HG02973 (cell line): ENCODE measurements at regions not wholly inside any gene's neighbourhood (a gene's known extent, or its start where the extent isn't known, plus 50 kb on each side); places are given as distances from the start of the nearest gene placed in this dataset.
"Not testable (repeated sequence)": the region's sequence is repeated elsewhere in the genome, so short reads cannot be mapped to it uniquely, and the experiment has no call there.

Experiments
- ATAC-seq: cut with Tn5 transposase; IDR thresholded peaks from one replicate; pipeline ENCODE4 v1.9.1; 2021; ENCODE audit warnings: moderate library complexity; ENCODE audit not compliant: unreplicated experiment

DNA sequence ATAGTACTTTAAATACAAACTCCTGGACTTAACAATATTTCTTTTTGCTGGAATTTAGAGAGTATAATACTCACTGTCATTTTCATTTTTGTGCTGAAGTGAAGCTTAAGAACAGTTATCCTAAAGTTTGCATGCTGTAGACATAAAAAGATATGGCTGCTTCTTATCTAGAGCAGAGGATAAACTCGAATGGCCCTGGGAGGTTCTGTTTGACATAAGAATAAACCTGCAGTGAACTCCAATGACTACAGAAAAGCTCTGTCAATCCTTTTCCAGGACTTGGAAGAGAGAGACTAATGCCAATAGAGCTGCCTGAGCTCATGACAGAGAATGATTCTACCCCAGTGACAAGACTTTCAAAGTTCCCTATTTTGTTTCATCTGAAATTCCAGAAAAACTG, 1017.8 kb upstream of the MIR17HG start:
- ATAC-seq: no peak

DNA sequence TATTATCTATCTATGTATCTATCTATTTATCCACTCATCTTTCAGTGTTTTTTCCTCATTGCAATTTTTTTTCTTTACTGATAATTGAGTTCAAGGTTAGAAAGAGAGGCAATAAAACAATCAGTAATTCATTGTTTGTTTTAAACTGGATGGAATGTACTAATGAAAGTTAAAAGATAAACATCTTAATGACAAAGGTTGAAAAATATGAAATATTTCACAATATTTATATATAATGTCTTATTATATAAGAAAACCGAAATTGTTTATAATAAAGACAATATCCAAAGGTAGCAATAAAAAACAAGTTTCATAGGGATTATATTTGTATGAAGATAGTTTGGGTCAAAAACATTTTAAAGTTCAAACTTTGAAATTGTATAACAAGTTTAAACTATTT, 1015.5 kb upstream of the MIR17HG start:
- no peak for ATAC-seq

DNA sequence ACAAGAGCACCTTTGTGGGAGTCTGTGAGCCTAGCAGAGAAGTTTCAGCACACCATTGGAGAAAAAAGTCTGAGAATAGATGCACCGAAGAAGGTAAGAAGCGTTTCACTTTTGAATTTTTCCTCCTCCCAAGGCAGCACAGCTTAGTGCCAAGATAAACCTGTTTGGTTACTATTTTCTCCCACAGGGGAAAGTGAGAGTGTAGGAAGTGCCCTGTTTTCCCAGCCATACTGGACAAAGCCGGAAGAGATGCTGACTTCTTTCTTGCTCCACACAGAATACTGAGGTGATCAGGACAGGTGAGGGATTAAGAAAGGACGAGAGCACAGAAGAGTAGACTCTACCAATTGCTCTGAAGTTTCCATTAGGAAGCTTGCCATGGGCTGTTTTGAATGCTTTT, 1011.0 kb upstream of the MIR17HG start:
- ATAC-seq: no peak

DNA sequence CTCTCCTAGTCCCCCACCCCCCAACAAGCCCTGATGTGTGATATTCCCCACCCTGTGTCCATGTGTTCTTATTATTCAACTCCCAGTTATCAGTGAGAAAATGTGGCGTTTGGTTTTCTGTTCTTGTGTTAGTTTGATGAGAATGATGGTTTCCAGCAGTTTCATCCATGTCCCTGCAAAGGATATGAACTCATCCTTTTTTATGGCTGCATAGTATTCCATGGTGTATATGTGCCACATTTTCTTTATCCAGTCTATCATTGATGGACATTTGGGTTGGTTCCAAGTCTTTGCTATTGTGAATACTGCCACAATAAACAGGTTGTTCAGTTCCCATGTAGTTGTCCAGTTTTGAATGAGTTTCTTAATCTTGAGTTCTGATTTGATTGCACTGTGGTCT, 1006.1 kb upstream of the MIR17HG start:
- ATAC-seq: not testable (repeated sequence)

DNA sequence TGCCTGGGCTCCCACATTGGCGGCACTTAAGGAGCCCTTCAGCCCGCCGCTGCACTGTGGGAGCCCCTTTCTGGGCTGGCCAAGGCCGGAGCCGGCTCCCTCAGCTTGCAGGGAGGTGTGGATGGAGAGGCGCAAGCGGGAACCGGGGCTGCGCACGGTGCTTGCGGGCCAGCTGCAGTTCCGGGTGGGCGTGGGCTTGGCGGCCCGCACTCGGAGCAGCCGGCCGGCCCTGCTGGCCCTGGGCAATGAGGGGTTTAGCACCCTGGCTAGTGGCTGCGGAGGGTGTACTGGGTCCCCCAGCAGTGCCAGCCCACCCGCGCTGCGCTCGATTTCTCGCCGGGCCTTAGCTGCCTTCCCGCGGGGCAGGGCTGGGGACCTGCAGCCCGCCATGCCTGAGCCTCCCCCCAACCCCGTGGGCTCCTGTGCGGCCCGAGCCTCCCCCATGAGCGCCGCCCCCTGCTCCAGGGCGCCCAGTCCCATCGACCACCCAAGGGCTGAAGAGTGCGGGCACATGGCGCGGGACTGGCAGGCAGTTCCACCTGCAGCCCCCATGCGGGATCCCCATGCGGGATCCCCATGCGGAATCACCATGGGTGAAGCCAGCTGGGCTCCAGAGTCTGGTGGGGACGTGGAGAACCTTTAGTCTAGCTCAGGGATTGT, 998.9 kb upstream of the MIR17HG start:
- ATAC-seq: not testable (repeated sequence)

DNA sequence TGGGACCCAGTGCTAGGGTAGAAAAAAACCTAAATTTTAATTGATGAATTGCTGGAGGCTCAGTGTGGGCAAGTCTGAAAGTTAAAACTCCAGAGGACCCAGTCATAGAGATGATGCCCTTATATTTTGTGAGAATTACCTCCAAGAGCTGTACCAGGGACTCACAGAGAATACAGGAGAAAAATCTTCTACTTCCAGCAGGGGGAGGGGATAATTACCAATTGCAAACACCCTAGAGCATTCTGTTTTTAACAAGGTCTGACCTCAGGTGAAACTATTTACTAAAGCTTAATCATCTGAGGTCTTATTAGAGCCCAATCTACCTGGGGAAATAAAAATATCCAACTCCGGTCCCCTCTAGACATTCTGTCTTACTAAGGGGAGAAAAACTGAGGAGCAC, 994.7 kb upstream of the MIR17HG start:
- no peak for ATAC-seq

DNA sequence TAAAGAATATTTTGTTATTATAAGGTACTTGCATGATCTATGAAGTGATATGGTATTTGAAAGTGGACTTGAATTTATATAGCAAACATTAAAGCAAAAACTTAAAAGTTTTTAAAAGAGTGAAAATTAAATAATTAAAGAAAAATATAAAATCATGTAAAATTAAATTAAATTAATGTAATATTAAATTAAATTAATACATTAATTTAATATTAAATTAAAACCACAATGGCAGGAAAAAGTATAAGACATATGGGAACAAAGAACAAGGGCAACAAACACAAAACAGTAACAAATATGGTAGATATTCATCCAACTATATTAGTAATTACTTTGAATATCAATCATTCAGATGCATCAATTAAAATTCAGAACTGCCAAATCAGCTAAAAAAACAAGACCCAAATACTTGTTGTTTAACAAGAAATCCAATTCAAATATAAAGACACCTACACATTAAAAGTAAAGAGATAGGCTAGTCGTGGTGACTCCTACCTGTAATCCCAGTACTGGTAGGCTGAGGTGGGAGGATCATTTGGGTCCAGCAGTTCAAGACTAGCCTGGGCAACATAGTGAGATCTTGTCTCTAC, 992.2 kb upstream of the MIR17HG start:
- ATAC-seq: no peak

DNA sequence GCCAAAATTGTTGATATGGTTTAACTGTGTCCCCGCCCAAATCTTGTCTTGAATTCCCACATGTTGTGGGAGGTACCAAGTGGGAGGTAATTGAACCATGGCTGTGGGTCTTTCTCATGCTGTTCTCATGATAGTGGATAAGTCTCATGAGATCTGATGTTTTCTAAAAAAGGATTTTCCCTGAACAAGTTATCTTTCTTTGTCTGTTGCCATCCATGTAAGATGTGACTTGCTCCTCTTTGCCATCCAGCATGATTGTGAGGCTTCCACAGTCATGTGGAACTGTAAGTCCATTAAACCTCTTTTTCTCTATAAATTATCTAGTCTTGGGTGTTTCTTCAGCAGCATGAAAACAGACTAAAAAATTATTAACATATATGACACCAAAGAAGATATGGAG, 986.7 kb upstream of the MIR17HG start:
- ATAC-seq: no peak

DNA sequence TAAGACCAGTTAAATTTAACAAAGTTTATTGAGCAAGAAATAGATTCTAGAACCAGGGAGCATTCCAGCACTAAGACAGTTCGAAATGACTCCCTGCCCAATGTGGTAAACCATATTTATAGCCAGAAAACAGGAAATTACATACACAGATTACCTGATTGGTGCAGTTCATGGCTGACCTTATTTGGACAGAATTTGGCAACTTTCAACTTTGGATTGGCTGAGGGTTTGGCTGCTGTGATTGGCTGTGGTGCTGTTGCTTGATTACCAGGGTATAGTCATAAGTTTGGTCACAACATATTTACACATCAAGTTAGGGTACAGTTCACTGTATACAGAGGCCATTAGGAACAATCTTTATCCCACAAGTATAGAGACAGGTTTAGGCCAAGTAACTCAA, 984.8 kb upstream of the MIR17HG start:
- ATAC-seq: no peak

DNA sequence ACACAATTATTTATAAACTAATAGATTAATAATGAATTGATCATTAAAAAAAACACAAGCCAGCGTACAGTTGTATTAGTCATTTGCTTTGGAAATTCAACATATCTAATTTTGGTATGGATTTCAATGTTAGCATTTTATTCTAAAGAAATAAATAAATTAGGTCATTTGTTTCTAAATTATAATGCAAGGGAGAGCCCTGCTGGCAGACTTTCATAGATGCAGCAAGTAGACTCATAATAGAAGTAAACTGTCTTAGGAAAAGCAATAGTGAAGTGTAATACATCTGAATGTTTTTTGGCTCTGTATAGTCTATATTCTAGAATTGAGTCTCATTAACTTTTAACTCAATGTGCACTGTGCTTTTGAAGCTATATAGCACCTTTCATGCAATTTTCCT, 982.4 kb upstream of the MIR17HG start:
- ATAC-seq: no peak

DNA sequence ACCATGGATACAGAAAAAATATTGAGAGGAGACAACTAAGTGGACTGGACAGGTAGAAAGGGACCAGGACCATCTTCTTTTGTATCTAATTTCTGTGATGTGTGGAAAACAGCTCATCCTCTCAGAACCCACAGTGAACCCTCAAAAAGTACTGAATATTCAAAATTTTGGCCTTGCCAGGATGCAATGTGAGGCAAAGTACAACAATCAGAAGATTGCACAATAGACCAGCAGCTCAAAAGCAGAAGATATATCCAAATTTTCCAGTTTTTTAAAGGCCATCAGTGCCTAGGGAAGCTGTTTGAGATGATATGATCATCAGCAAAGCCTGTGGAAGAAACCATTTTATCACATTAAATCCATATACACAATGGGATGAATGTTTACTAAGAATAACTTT, 973.3 kb upstream of the MIR17HG start:
- no peak for ATAC-seq

DNA sequence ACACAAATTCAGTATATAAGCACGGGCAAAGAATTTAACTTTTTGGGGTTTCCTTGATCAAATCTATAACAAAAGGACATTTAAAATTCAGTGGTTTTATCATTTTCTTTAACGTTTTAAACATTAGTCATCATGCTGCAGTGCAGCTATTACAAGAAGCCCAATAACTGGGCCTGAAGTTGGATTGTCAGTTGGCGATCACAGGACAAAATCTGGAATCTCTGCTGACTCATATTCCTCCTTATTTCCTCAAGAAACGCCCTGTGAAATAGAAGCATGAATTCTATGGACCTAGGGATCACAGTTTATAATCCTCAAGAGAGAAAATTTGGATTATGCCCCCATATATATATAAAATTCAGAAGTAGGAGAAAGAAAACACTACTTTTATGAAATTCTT, 971.6 kb upstream of the MIR17HG start:
- ATAC-seq: no peak

DNA sequence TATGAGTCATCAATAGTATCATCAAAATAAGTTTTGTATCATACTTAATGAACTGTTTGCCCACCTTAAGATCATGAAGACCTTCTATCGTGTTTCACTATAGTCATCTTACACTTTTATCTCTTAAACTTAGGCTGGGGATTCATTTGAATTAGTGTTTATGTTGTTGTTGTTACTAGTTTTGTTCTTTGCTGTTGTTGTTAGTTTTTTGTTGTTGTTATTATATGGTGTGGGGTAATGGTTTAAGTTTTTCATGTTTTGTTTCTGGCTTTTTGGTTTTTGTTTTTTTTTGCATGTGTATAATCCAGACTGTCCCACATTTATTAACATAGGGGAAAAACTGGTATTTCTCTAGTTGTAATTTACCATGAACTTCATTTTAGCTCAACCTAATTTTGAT, 965.1 kb upstream of the MIR17HG start:
- ATAC-seq: no peak

DNA sequence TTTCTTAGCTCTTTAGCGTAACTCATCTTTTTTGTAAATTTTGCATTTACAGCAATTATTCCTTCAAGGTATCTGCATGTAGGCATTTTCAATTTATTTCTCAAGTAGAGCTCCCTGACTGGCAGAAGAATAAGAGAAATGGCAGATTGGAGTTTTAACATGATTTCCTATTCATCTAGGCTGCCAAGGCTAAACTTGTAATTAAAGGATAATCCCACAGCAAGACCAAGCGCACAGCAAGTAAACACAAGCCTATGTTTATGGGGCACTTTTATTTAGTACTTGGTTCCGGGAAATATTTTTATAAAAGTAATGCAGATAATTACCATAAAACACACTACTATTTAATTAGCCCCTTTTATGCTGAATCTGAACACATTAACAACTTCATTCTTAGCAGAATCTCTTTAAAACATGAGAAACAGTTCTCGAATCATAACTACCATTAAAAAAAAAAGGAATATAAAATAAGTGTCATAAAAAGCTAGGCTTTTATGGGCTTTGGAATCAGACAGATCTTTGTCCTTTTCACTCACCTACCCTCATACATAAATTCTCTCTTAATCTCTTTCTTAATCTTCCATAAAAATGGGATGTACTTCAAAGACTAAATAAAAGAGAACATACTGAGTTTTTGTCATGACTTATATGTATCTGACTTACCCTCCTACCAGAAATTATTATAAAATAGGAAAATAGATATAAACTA, 961.6 kb upstream of the MIR17HG start:
- no peak for ATAC-seq

DNA sequence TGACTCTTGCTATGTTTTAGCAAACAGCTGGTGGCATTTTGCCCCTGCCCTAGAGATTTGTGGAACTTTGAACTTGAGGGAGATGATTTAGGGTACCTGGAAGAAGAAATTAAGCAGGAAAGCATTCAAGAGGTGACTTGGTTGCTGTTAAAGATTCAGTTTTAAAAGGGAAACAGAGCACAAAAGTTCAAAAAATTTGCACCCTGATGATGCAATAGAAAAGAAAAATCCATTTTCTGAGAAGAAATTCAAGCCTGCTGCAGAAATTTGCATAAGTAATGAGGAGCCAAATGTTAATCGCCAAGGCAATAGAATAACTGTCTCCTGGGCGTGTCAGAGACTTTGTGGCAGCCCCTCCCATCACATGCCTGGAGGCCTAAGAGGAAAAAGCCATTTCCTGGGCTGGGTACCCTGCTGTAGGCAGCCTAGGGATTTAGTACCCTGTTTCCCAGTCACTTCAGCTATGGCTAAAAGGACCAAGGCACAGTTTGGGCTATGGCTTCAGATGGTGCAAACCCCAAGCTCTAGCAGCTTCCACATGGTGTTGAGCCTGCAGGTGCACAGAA, 958.5 kb upstream of the MIR17HG start:
- ATAC-seq: no peak

DNA sequence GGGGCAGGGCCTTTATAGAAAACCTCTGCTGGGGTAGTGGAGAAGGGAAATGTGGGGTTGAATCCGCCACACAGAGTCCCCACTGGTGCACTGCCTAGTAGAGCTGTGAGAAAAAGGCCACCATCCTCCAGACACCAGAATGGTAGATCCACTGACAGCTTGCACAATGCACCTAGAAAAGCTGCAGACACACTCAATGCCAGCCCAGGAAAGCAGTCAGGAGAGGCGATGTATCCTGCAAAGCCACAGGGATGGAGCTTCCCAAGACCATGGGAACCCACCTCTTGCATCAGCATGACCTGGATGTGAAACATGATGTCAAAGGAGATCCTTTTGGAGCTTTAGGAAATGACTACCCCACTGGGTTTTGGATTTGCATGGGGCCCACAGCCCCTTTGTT, 958.0 kb upstream of the MIR17HG start:
- no peak for ATAC-seq

DNA sequence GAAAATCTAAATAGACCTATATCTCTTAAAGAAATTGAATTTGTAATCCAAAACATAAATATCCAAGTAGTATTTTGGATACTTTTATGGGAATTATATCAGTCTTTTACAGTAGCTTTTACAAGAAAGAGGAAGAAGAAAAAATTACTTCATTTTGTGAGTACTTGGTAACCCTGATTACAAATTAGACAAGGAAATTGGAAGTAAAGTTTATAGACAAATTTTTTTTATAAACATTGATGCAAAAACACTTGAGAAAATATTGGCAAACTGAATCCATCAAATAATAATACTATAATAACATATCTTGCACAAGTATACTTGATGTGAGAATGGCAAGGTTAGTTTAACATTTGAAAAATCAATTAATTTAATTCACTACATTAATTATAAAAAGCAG, 954.1 kb upstream of the MIR17HG start:
- ATAC-seq: no peak

DNA sequence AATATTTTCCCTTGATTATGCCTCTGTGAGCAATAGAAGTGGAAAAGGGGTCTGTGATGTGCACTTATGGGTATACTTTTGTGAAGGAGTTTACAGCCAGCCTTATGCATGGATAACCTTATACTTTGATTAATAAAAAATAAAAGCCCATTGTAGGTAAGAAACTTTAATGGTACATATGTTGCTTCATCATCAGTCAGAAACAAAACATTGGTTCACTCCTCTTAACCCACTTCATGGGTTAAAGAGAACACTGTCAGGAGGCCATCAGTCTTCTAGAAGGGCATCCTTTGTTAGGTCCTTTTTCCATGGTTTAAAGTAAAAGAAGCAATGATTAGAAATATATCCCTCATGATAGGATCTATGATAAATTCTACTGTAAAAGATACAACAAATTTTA, 952.1 kb upstream of the MIR17HG start:
- no peak for ATAC-seq

DNA sequence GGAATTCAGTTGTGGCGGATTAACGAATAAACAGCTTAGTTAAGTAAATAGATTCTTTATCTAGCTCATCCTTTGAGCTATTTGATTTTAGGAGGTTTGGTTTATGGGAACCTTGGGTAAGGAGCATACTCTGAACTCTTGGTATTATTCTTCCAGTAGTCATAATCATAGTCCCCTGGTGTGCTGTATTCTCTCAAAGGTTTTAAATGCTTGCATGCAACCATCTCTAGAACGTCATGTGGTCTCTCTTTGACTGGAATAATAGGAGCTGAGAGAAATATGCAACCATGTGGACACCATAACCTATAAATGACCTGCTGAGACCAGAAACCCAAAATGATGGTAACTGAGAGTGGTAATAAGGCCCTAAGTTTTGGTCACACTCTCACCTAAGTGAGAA, 951.6 kb upstream of the MIR17HG start:
- ATAC-seq: no peak

DNA sequence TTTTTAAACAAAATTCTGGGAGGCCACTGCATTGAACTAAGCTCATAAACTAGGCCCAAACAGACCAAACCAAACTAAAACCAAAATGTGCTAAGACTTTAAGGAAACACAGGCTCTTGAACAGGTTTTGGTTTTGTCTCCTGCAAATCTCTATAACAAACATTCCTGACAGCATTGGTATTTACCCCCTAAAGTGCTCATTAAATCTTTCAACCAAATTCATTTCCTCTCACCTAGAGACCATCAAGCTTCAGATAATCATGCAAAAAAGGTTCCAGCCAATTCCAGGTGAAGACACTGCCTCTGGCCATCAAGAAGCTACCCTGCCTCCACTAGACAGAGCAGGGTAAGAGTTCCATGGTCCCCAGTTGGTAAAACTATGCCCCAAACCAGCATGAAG, 951.2 kb upstream of the MIR17HG start:
- ATAC-seq: no peak

DNA sequence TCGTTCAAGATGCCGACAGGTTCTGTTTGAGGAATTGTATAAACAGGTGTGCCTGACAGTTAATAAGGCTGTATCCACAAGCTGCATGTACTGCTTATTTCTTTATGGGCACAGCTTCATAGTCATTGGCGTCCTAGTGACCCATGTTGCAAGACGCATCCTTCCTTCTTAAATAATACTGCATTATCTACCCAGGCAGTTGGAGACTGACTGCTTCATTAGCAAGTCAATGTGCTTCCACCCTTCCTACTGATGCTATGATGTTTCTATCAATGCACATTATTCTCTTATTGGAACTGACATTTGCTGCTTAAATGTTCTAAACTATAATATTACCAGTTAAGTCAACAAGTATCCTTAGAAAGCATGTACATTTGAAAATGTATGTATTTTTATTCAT, 950.0 kb upstream of the MIR17HG start:
- ATAC-seq: no peak

DNA sequence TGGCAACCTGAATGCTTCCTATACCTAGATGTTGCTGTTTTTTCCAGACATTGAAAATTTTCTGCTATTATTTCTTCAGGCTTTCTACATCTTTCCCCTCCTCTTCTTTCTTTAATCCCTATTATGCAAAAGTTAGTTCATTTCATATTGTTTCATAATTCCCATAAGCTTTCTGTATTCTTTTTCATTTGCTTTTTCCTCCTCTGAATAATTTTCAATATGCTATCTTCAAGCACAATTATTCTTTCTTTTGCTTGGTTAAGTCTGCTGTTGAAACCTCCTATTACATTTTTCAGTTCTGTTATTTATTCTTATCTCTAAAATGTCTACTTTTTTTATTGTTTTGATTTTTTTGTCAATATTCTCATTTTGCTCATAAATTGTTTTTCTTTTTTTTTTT, 947.1 kb upstream of the MIR17HG start:
- no peak for ATAC-seq
